ENCODE measurements at regions not wholly inside any gene's neighbourhood (a gene's known extent, or its start where the extent isn't known, plus 50 kb on each side); places are given as distances from the start of the nearest gene placed in this dataset.

- POLR2A ChIA-PET = no interaction called here
- H3K4me1 Mint-ChIP-seq = peaks cover 12% of the 10 kb centered on the region
- H3K27me3 Mint-ChIP-seq = no peaks in the 10 kb centered on the region
- H3K27ac Mint-ChIP-seq = no peak overlapping the region
- TF ChIP-seq CTCF (IDR thresholded peaks at IDR 0.05) = no peak
- H3K9me3 Mint-ChIP-seq = peaks cover 3% of the 10 kb centered on the region
- H3K4me3 Mint-ChIP-seq = no peak overlapping the region
- intact Hi-C loops (cut with micrococcal nuclease) = no loop called here
- DNase-seq = no peak
- CTCF ChIA-PET = no interaction called here
- H3K36me3 Mint-ChIP-seq (ENCODE audit: low read depth) = no peaks in the 10 kb centered on the region
- ATAC-seq (ENCODE audit: low read depth) = peak; percentile 18
Measured at GRCh38 chr14:41993687-41994086, 387.0 kb downstream of the LRFN5 start.

GRCh38 chr14:41986700-41987099 lies 380.0 kb downstream of the LRFN5 start:
- H3K36me3 Mint-ChIP-seq (ENCODE audit: low read depth) = no peaks in the 10 kb centered on the region
- peaks cover 3% of the 10 kb centered on the region for H3K9me3 Mint-ChIP-seq
- no peak overlapping the region for H3K4me3 Mint-ChIP-seq
- ATAC-seq (ENCODE audit: low read depth) (peak; percentile 60), DNase-seq (no peak)
- CTCF ChIA-PET = no interaction called here
- peak overlapping the region; percentile 52 for H3K27ac Mint-ChIP-seq
- no peaks in the 10 kb centered on the region for H3K27me3 Mint-ChIP-seq
- POLR2A ChIA-PET = no interaction called here
- TF ChIP-seq CTCF (IDR thresholded peaks at IDR 0.05) = no peak
- intact Hi-C loops (cut with micrococcal nuclease) = loop anchor here (1.0 kb wide), 2 partner anchors 25 to 42 kb away; no protein-coding TSS in a partner anchor
- H3K4me1 Mint-ChIP-seq = peaks cover 31% of the 10 kb centered on the region

GRCh38 chr14:41986083-41986645 lies 379.5 kb downstream of the LRFN5 start:
- POLR2A ChIA-PET = no interaction called here
- Mint-ChIP-seq H3K4me3 (no peak overlapping the region), H3K9me3 (peaks cover 3% of the 10 kb centered on the region), H3K36me3 (ENCODE audit: low read depth) (no peaks in the 10 kb centered on the region), H3K27me3 (no peaks in the 10 kb centered on the region), H3K4me1 (peaks cover 31% of the 10 kb centered on the region), H3K27ac (peak overlapping the region; percentile 52)
- ATAC-seq (ENCODE audit: low read depth) (peak; percentile 37), DNase-seq (no peak)
- CTCF ChIA-PET = no interaction called here
- no peak for TF ChIP-seq CTCF (IDR thresholded peaks at IDR 0.05)
- intact Hi-C loops (cut with micrococcal nuclease) = loop anchor here (1.0 kb wide), 2 partner anchors 25 to 42 kb away; no protein-coding TSS in a partner anchor

- no peaks in the 10 kb centered on the region for H3K4me1 Mint-ChIP-seq
- TF ChIP-seq CTCF (IDR thresholded peaks at IDR 0.05) = no peak
- H3K27me3 Mint-ChIP-seq = no peaks in the 10 kb centered on the region
- H3K36me3 Mint-ChIP-seq (ENCODE audit: low read depth) = no peaks in the 10 kb centered on the region
- ATAC-seq (ENCODE audit: low read depth) = no peak
- POLR2A ChIA-PET = no interaction called here
- no peak overlapping the region for H3K27ac Mint-ChIP-seq
- no peak overlapping the region for H3K4me3 Mint-ChIP-seq
- DNase-seq = no peak
- H3K9me3 Mint-ChIP-seq = peaks cover 22% of the 10 kb centered on the region
- intact Hi-C loops (cut with micrococcal nuclease) = no loop called here
- CTCF ChIA-PET = no interaction called here
Measured at GRCh38 chr14:41973178-41973577, 366.5 kb downstream of the LRFN5 start.

GRCh38 chr14:41972531-41972930 lies 365.9 kb downstream of the LRFN5 start:
- Mint-ChIP-seq H3K4me3 (no peak overlapping the region), H3K27me3 (no peaks in the 10 kb centered on the region), H3K4me1 (no peaks in the 10 kb centered on the region), H3K9me3 (peaks cover 22% of the 10 kb centered on the region), H3K36me3 (ENCODE audit: low read depth) (no peaks in the 10 kb centered on the region), H3K27ac (no peak overlapping the region)
- intact Hi-C loops (cut with micrococcal nuclease) = no loop called here
- ChIA-PET POLR2A (no interaction called here), CTCF (no interaction called here)
- no peak for ATAC-seq (ENCODE audit: low read depth)
- no peak for DNase-seq
- no peak for TF ChIP-seq CTCF (IDR thresholded peaks at IDR 0.05)
